D721Med (cell line): ENCODE measurements at regions not wholly inside any gene's neighbourhood (a gene's known extent, or its start where the extent isn't known, plus 50 kb on each side); places are given as distances from the start of the nearest gene placed in this dataset.

Experiments used
- DNase-seq: peaks from one replicate; pipeline ENCODE4 v3.0.0; 2011; ENCODE audit warnings: low spot score; ENCODE audit not compliant: insufficient read length
- FAIRE-seq: peaks from 2 replicates; lab custom pipeline; 2011; peaks lifted over from hg19 to GRCh38; lab: Jason Lieb, UNC
- TF ChIP-seq, protein P1 (sequence below): IDR thresholded peaks from 2 replicates; pipeline ENCODE4 v1.5.1; 2012; ENCODE audit warnings: mild to moderate bottlenecking, control low read depth; ENCODE audit not compliant: insufficient read depth; ENCODE audit errors: missing control alignments

DNA sequence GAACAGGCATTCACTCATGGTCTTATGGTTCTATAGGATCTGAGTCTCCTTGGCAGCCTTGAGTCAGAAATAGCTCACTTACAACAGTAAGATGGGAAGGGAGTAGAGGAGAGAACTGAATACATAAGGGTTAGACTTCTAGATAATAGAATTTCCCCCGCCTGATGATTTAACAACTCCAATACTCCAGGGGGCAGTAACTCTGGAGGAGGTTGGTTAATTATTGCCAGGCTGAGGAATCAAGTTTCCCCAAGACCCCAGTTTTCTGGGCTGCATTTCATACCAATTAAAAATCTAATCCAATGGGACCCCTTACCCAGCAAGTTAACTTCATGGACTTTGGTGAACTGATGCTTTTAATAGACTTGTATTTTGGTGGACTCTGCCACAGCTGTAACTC lies 94.2 kb upstream of the MOCS1 start:
- TF ChIP-seq, protein P1, sequence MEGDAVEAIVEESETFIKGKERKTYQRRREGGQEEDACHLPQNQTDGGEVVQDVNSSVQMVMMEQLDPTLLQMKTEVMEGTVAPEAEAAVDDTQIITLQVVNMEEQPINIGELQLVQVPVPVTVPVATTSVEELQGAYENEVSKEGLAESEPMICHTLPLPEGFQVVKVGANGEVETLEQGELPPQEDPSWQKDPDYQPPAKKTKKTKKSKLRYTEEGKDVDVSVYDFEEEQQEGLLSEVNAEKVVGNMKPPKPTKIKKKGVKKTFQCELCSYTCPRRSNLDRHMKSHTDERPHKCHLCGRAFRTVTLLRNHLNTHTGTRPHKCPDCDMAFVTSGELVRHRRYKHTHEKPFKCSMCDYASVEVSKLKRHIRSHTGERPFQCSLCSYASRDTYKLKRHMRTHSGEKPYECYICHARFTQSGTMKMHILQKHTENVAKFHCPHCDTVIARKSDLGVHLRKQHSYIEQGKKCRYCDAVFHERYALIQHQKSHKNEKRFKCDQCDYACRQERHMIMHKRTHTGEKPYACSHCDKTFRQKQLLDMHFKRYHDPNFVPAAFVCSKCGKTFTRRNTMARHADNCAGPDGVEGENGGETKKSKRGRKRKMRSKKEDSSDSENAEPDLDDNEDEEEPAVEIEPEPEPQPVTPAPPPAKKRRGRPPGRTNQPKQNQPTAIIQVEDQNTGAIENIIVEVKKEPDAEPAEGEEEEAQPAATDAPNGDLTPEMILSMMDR, result no peak
- DNase-seq (no peak), FAIRE-seq (no peak)

DNA sequence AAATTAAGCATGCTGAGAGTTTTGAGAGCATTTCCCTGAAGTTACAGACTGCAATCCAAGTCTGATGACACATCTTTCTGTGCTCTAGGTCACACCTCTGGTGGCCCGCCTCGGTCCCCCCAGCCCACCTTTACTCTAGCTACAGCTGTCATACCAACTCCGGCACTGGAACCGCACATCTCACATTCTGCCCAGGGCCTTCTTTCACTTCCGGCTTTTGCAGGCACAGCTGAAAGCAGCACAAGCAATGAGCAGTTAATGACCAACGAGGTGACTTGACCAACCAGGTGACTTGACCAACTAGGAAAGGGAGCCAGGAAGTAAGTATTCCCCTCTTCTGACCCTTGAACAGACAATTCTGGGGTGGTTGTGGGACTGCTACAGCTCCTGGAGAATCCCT lies 88.6 kb upstream of the MOCS1 start:
- TF ChIP-seq, protein P1, result no peak
- FAIRE-seq (no peak), DNase-seq (no peak)

DNA sequence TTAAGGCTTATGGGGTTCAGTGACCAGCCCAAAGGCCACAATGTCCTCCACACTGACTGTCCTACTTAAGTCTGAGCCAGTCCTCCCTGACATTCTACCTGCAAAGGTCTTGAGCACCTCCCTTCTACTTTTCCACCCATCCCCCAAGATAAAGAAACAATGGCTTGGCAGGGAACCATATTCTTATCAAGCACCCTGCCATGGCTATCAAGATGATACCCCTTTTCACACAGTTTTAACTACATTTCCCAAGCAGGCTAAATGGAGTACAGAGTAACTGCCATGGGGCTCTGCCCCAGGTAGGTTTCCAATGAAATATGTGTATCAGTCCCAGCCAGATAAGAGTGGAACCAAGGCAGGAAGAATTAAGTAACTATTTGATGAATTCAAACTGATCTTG lies 85.9 kb upstream of the MOCS1 start:
- TF ChIP-seq, protein P1, result no peak
- DNase-seq, result no peak
- no peak for FAIRE-seq

DNA sequence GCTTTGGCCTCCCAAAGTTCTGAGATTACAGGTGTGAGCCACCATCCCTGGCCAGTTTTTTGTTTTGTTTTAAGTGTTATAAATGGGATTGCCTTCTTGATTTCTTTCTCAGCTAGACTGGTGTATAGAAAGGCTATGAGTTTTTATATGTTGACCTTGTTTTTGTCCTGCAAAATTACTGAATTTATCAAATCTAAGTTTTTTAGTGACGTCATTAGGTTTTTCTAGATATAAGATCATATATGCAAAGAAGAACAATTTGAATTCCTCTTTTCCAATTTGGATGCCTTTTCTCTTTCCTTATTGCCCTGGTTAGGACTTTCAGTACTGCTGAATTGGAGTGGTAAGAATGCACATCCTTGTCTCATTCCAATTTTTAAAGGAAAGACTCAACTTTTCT lies 81.3 kb upstream of the MOCS1 start:
- TF ChIP-seq, protein P1, result no peak
- FAIRE-seq (no peak), DNase-seq (no peak)

DNA sequence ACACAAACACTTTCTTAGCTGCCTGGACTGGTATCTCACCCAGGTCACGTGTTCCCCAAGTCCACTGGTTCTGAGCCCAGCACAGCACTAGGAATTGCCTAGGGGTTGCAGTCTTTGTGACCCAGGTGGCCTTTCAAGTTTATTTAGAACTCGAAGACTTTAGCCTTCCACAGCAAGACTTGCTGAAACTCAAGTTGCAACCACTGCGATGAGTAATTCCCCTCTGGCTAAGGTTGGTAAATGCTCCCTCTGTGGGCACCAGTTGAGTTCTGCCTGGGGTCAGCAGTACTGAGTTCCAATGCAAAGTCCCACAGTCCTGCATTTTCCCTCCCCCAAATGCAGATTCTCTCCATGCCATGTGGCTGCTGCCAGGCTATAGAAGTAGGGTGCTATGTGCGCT lies 77.6 kb upstream of the MOCS1 start:
- TF ChIP-seq, protein P1, result no peak
- no peak for DNase-seq
- FAIRE-seq, result no peak

DNA sequence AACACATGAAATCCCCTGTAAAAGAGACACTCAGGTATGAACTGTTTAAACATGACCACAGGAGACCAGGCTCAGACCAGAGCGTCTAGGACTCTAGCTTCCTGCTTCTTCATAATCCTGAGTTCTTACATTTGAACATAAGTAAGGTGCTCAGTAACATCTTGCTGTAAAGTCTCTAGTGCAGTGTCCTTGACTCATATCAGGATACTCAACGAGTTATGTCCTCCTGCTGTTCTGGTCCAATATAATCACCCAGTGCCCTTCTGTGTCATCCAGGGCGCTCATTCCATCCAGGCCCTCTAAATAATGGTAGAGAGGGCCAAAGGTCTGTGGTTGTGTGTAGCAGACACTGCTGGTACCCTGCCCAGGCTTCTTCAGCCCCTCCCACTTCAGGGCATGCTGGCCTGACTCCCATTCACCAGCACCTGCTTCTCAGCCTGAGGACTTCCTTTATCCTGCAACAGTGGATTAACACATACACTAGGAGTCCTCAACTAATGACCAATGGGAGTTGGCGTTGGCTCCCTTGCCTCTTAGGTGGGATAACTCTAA lies 66.8 kb upstream of the MOCS1 start:
- TF ChIP-seq, protein P1, result no peak
- DNase-seq (no peak), FAIRE-seq (no peak)

DNA sequence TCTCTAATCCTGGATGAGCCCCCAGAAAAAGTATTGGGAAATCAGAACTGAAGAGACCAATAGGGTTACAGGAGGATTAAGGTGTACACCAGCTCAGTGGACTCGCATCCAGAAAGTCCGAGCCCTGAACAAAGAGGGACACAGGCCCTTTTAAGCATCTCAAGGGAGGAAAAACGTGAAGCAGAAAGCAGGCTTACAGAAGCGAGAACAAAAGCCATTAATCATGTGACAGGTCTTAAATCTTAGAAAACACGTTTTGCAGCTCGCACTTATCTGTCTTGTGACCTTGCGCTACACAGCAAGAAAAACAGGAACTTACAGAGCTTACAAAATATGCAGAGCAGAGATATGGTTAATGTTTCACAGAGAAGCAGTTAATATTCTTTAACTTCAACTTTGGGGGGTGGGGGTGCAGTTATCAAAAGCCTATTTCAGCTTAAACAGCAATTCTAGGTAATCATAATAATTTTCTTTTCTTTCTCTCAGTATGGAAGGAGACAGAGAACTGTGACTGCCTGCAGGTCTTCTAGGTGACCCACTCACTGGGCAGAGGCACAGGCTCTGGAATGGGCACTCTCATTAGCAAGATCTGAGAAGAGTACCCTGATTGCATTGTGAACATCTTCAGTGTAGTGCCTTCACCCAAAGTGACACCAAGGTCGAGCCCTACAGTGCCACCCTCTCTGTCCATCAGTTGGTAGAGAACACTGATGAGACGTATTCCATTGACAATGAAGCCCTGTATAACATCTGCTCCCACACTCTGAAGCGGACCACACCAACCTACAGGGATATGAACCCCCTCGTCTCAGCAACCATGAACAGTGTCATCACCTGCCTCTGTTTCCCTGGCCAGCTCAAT lies 65.0 kb upstream of the MOCS1 start:
- no peak for FAIRE-seq
- no peak for DNase-seq
- TF ChIP-seq, protein P1, result no peak
